Vagina (tissue), 2 donors: ENCODE measurements at regions not wholly inside any gene's neighbourhood (a gene's known extent, or its start where the extent isn't known, plus 50 kb on each side); places are given as distances from the start of the nearest gene placed in this dataset.
"Not testable (repeated sequence)": the region's sequence is repeated elsewhere in the genome, so short reads cannot be mapped to it uniquely, and the experiment has no call there.

Experiments used
- POLR2A ChIP-seq, 2 donors: fragments of 450-650 bp; IDR thresholded peaks; one replicate each; pipeline ENCODE4 v1.6.1; 2017; ENCODE audit warnings: antibody characterized with exemption in 2 of 2, mild to moderate bottlenecking in 2 of 2, moderate library complexity in 2 of 2
- POLR2AphosphoS5 ChIP-seq, 2 donors: sonication (generic); formaldehyde crosslinking; IDR thresholded peaks; one replicate each; pipeline ENCODE4 v1.9.0; 2017; ENCODE audit warnings: antibody characterized with exemption in 2 of 2, mild to moderate bottlenecking in 2 of 2, low read depth in 1 of 2; ENCODE audit not compliant: insufficient read depth in 1 of 2
- TF ChIP-seq, protein P1 (sequence below), 3 experiments: fragments of 450-650 bp in 2 of 3; fragments of 200-600 bp in 1 of 3; sonication (generic) in 1 of 3; IDR thresholded peaks; one replicate each; pipeline ENCODE4 v1.5.1; 2017 to 2019; ENCODE audit warnings: antibody characterized with exemption in 3 of 3, mild to moderate bottlenecking in 2 of 3, moderate library complexity in 2 of 3

DNA sequence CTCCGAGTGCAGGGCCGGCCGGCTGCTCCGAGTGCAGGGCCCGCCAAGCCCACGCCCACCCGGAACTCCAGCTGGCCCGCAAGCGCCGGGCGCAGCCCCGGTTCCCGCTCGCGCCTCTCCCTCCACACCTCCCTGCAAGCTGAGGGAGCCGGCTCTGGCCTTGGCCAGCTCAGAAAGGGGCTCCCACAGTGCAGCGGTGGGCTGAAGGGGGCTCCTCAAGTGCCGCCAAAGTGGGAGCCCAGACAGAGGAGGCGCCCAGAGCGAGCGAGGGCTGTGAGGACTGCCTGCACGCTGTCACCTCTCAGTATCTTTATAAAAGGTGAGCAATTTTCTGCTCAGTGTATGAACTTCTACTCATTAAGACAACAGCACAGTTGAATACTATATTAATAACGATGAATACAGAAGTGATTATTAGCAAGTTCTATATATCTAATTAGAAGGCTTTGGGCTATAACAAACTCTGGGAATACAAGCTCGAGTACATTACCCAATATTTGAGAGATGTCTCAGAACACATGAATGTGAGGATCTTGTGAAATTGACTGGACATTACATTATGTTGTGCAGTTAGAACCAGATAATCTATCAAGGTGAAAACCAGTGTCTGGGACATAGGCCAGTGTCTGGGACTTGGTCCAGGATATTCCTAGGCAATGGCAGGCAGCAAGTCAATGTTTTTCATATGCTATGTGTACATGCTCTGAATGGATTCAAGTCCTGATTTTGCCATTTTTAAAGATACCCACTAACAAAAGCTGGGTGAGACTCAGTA is 112.9 kb downstream of the ZNF330 start:
- not testable (repeated sequence) for TF ChIP-seq POLR2A (IDR thresholded peaks at IDR 0.05)
- TF ChIP-seq, protein P1, sequence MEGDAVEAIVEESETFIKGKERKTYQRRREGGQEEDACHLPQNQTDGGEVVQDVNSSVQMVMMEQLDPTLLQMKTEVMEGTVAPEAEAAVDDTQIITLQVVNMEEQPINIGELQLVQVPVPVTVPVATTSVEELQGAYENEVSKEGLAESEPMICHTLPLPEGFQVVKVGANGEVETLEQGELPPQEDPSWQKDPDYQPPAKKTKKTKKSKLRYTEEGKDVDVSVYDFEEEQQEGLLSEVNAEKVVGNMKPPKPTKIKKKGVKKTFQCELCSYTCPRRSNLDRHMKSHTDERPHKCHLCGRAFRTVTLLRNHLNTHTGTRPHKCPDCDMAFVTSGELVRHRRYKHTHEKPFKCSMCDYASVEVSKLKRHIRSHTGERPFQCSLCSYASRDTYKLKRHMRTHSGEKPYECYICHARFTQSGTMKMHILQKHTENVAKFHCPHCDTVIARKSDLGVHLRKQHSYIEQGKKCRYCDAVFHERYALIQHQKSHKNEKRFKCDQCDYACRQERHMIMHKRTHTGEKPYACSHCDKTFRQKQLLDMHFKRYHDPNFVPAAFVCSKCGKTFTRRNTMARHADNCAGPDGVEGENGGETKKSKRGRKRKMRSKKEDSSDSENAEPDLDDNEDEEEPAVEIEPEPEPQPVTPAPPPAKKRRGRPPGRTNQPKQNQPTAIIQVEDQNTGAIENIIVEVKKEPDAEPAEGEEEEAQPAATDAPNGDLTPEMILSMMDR (IDR thresholded peaks at IDR 0.05), result not testable (repeated sequence)
- peak in 1 of 2 donors; percentile 34 for TF ChIP-seq POLR2AphosphoS5 (IDR thresholded peaks at IDR 0.05; ENCODE audit: insufficient read depth in 1 of 2, low read depth in 1 of 2)
